ENCODE measurements at regions not wholly inside any gene's neighbourhood (a gene's known extent, or its start where the extent isn't known, plus 50 kb on each side); places are given as distances from the start of the nearest gene placed in this dataset.

DNA sequence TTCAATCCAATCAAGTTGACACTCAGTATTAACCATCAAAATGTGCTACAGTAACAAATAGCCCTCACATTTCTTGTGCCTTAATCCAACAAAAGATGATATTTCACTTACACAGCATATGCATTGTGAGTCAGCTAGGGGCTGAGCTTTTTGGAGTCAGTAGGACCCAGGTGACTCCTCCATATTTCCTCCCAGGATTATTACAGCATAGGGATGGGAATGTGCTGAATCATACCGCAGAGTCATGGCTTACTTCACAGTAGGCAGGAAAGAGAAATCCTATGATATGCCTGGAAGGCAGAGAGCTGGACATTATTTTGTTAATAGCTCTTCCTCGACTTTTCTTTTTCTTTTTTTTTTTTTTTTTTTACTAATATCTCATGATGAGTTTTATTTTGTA is 153.3 kb downstream of the TMEM182 start:
- no peak for DNase-seq
- no peaks in the 10 kb centered on the region for H3K27me3 ChIP-seq (ENCODE audit: control insufficient read depth in 1 of 2, insufficient read depth in 1 of 2, low read length in 2 of 2)
- whole genome bisulfite sequencing = no CpG with 5 or more reads among the region's 2 CpGs
- no peak overlapping the region for H2AFZ ChIP-seq (ENCODE audit: low read depth, low read length)
- no peak overlapping the region for H3K4ac ChIP-seq (ENCODE audit: low read depth in 1 of 2, low read length in 2 of 2)
- H3K14ac ChIP-seq (ENCODE audit: low read length in 2 of 2) = no peak overlapping the region
- no peak overlapping the region for H3K9ac ChIP-seq (ENCODE audit: low read length)
- H4K8ac ChIP-seq (ENCODE audit: low read length) = no peak overlapping the region
- no peak overlapping the region for H3K18ac ChIP-seq (ENCODE audit: low read depth in 1 of 2, low read length in 2 of 2)
- no peak overlapping the region for H2AK5ac ChIP-seq (ENCODE audit: low read length, severe bottlenecking)
- no peak overlapping the region for H2BK15ac ChIP-seq (ENCODE audit: low read depth, poor library complexity, severe bottlenecking)
- no peak overlapping the region for H2BK12ac ChIP-seq (ENCODE audit: low read length in 2 of 2)
- no peaks in the 10 kb centered on the region for H3K4me1 ChIP-seq (ENCODE audit: control insufficient read depth, insufficient read depth, low read depth, low read length)
- no peak overlapping the region for H3K27ac ChIP-seq (ENCODE audit: low read length, poor library complexity, severe bottlenecking)
- H4K91ac ChIP-seq (ENCODE audit: low read length) = no peak overlapping the region
- H2BK120ac ChIP-seq (ENCODE audit: low read depth, low read length) = no peak overlapping the region
- H3K36me3 ChIP-seq (ENCODE audit: control insufficient read depth in 1 of 2, insufficient read depth in 2 of 2, low read depth in 1 of 2, low read length in 2 of 2) = no peaks in the 10 kb centered on the region
- H3K4me2 ChIP-seq (ENCODE audit: low read length, poor library complexity, severe bottlenecking) = no peak overlapping the region
- no peaks in the 10 kb centered on the region for H3K79me1 ChIP-seq (replicated peaks; ENCODE audit: low read length, poor library complexity, severe bottlenecking)
- no peak overlapping the region for H2BK5ac ChIP-seq (ENCODE audit: low read depth, low read length, poor library complexity, severe bottlenecking)
- H3K4me3 ChIP-seq (ENCODE audit: insufficient read depth in 1 of 2, low read depth in 1 of 2, low read length in 2 of 2) = no peak overlapping the region
- no peaks in the 10 kb centered on the region for H3K9me3 ChIP-seq (ENCODE audit: control insufficient read depth, low read length)
- H3K23ac ChIP-seq (ENCODE audit: low read length in 2 of 2) = no peak overlapping the region

DNA sequence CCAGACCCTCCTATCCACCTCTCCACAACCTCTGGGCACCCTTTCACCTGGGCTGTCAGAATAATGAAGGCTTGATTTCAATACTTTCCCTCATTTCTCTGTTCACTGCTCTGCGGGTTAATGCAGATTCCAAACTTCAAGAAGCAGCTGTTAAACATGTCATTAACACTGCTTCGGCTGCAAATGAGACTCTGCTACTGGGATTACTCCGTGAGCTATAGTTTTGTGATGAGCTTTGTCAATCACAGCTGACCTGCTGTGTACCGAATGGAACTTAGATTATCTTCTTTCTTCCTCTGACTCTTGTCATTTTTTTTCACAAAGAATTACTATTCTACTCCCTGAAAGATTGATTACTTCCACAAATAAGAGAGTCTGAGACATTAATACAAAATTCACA is 160.5 kb downstream of the TMEM182 start:
- no peak overlapping the region for H3K18ac ChIP-seq (ENCODE audit: low read depth in 1 of 2, low read length in 2 of 2)
- H3K4me2 ChIP-seq (ENCODE audit: low read length, poor library complexity, severe bottlenecking) = no peak overlapping the region
- no peak overlapping the region for H2BK5ac ChIP-seq (ENCODE audit: low read depth, low read length, poor library complexity, severe bottlenecking)
- H3K4me3 ChIP-seq (ENCODE audit: insufficient read depth in 1 of 2, low read depth in 1 of 2, low read length in 2 of 2) = no peak overlapping the region
- 76% methylated on average over 4 of the region's 4 CpGs for WGBS
- DNase-seq = no peak
- no peak overlapping the region for H2AK5ac ChIP-seq (ENCODE audit: low read length, severe bottlenecking)
- H2BK15ac ChIP-seq (ENCODE audit: low read depth, poor library complexity, severe bottlenecking) = no peak overlapping the region
- no peak overlapping the region for H3K14ac ChIP-seq (ENCODE audit: low read length in 2 of 2)
- no peak overlapping the region for H4K8ac ChIP-seq (ENCODE audit: low read length)
- H3K23ac ChIP-seq (ENCODE audit: low read length in 2 of 2) = no peak overlapping the region
- no peaks in the 10 kb centered on the region for H3K9me3 ChIP-seq (ENCODE audit: control insufficient read depth, low read length)
- H2AFZ ChIP-seq (ENCODE audit: low read depth, low read length) = no peak overlapping the region
- no peak overlapping the region for H2BK120ac ChIP-seq (ENCODE audit: low read depth, low read length)
- H2BK12ac ChIP-seq (ENCODE audit: low read length in 2 of 2) = no peak overlapping the region
- H4K91ac ChIP-seq (ENCODE audit: low read length) = no peak overlapping the region
- no peaks in the 10 kb centered on the region for H3K79me1 ChIP-seq (replicated peaks; ENCODE audit: low read length, poor library complexity, severe bottlenecking)
- H3K4me1 ChIP-seq (ENCODE audit: control insufficient read depth, insufficient read depth, low read depth, low read length) = no peaks in the 10 kb centered on the region
- no peak overlapping the region for H3K4ac ChIP-seq (ENCODE audit: low read depth in 1 of 2, low read length in 2 of 2)
- no peak overlapping the region for H3K9ac ChIP-seq (ENCODE audit: low read length)
- no peaks in the 10 kb centered on the region for H3K36me3 ChIP-seq (ENCODE audit: control insufficient read depth in 1 of 2, insufficient read depth in 2 of 2, low read depth in 1 of 2, low read length in 2 of 2)
- H3K27ac ChIP-seq (ENCODE audit: low read length, poor library complexity, severe bottlenecking) = no peak overlapping the region
- H3K27me3 ChIP-seq (ENCODE audit: control insufficient read depth in 1 of 2, insufficient read depth in 1 of 2, low read length in 2 of 2) = no peaks in the 10 kb centered on the region

DNA sequence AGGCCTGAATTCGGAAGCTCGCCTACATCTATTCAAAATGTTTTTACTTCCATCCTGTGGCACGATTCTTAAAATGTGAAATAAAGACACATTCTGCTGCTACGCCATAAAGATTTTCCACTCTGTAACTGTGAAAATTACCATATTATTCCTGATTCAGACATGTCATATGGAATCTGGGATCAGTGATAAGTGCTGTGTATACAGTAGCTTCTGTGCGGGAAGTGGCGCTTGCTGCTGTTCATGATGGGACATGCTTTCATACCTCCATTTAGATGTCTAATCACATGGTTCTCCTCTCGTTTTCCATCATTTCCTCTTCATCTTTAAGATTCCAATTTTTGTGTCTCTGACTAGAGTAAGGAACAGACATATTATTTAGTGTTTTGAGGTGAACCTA is 163.2 kb downstream of the TMEM182 start:
- no peak overlapping the region for H3K14ac ChIP-seq (ENCODE audit: low read length in 2 of 2)
- H2AFZ ChIP-seq (ENCODE audit: low read depth, low read length) = no peak overlapping the region
- H2BK120ac ChIP-seq (ENCODE audit: low read depth, low read length) = no peak overlapping the region
- no peak overlapping the region for H3K27ac ChIP-seq (ENCODE audit: low read length, poor library complexity, severe bottlenecking)
- H4K8ac ChIP-seq (ENCODE audit: low read length) = no peak overlapping the region
- no peak overlapping the region for H4K91ac ChIP-seq (ENCODE audit: low read length)
- no peak overlapping the region for H3K9ac ChIP-seq (ENCODE audit: low read length)
- no peak overlapping the region for H3K4me3 ChIP-seq (ENCODE audit: insufficient read depth in 1 of 2, low read depth in 1 of 2, low read length in 2 of 2)
- H3K4me2 ChIP-seq (ENCODE audit: low read length, poor library complexity, severe bottlenecking) = no peak overlapping the region
- no peak overlapping the region for H3K4ac ChIP-seq (ENCODE audit: low read depth in 1 of 2, low read length in 2 of 2)
- H3K18ac ChIP-seq (ENCODE audit: low read depth in 1 of 2, low read length in 2 of 2) = no peak overlapping the region
- DNase-seq = no peak
- no peak overlapping the region for H3K23ac ChIP-seq (ENCODE audit: low read length in 2 of 2)
- no peak overlapping the region for H2BK15ac ChIP-seq (ENCODE audit: low read depth, poor library complexity, severe bottlenecking)
- no peaks in the 10 kb centered on the region for H3K4me1 ChIP-seq (ENCODE audit: control insufficient read depth, insufficient read depth, low read depth, low read length)
- H3K36me3 ChIP-seq (ENCODE audit: control insufficient read depth in 1 of 2, insufficient read depth in 2 of 2, low read depth in 1 of 2, low read length in 2 of 2) = no peaks in the 10 kb centered on the region
- 85% methylated on average over 5 of the region's 7 CpGs for WGBS
- no peak overlapping the region for H2BK5ac ChIP-seq (ENCODE audit: low read depth, low read length, poor library complexity, severe bottlenecking)
- H3K79me1 ChIP-seq (replicated peaks; ENCODE audit: low read length, poor library complexity, severe bottlenecking) = no peaks in the 10 kb centered on the region
- no peak overlapping the region for H2BK12ac ChIP-seq (ENCODE audit: low read length in 2 of 2)
- no peaks in the 10 kb centered on the region for H3K27me3 ChIP-seq (ENCODE audit: control insufficient read depth in 1 of 2, insufficient read depth in 1 of 2, low read length in 2 of 2)
- no peaks in the 10 kb centered on the region for H3K9me3 ChIP-seq (ENCODE audit: control insufficient read depth, low read length)
- H2AK5ac ChIP-seq (ENCODE audit: low read length, severe bottlenecking) = no peak overlapping the region

DNA sequence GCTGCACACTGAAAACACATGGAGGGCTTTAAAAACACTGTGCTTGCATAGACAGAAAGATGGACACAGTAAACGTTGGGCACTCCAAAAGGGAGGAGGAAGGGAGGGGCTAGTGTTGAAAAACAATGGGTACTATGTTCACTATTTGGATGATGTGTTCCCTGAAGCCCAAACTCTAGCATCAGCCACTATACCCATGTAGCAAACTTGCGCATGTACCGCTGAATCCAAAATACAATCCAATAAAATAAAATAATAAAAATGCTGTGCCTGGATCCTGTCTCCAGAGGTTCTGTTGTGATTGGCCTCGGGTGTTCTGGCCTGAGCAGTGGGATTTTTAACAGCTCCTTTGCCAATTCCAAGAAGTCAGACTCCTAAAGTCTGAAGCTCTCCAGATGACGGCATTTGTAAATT is 166.0 kb downstream of the TMEM182 start:
- H3K27ac ChIP-seq (ENCODE audit: low read length, poor library complexity, severe bottlenecking) = no peak overlapping the region
- WGBS = 52% methylated on average over 3 of the region's 5 CpGs
- H3K23ac ChIP-seq (ENCODE audit: low read length in 2 of 2) = no peak overlapping the region
- no peaks in the 10 kb centered on the region for H3K27me3 ChIP-seq (ENCODE audit: control insufficient read depth in 1 of 2, insufficient read depth in 1 of 2, low read length in 2 of 2)
- no peak overlapping the region for H3K9ac ChIP-seq (ENCODE audit: low read length)
- no peak overlapping the region for H2BK12ac ChIP-seq (ENCODE audit: low read length in 2 of 2)
- H3K4me1 ChIP-seq (ENCODE audit: control insufficient read depth, insufficient read depth, low read depth, low read length) = no peaks in the 10 kb centered on the region
- DNase-seq = no peak
- no peak overlapping the region for H3K4me2 ChIP-seq (ENCODE audit: low read length, poor library complexity, severe bottlenecking)
- no peak overlapping the region for H2BK15ac ChIP-seq (ENCODE audit: low read depth, poor library complexity, severe bottlenecking)
- no peak overlapping the region for H2AFZ ChIP-seq (ENCODE audit: low read depth, low read length)
- H3K4ac ChIP-seq (ENCODE audit: low read depth in 1 of 2, low read length in 2 of 2) = no peak overlapping the region
- H2BK5ac ChIP-seq (ENCODE audit: low read depth, low read length, poor library complexity, severe bottlenecking) = no peak overlapping the region
- H3K9me3 ChIP-seq (ENCODE audit: control insufficient read depth, low read length) = no peaks in the 10 kb centered on the region
- H3K79me1 ChIP-seq (replicated peaks; ENCODE audit: low read length, poor library complexity, severe bottlenecking) = no peaks in the 10 kb centered on the region
- no peaks in the 10 kb centered on the region for H3K36me3 ChIP-seq (ENCODE audit: control insufficient read depth in 1 of 2, insufficient read depth in 2 of 2, low read depth in 1 of 2, low read length in 2 of 2)
- no peak overlapping the region for H3K18ac ChIP-seq (ENCODE audit: low read depth in 1 of 2, low read length in 2 of 2)
- H4K8ac ChIP-seq (ENCODE audit: low read length) = no peak overlapping the region
- no peak overlapping the region for H2BK120ac ChIP-seq (ENCODE audit: low read depth, low read length)
- H3K14ac ChIP-seq (ENCODE audit: low read length in 2 of 2) = no peak overlapping the region
- no peak overlapping the region for H2AK5ac ChIP-seq (ENCODE audit: low read length, severe bottlenecking)
- H3K4me3 ChIP-seq (ENCODE audit: insufficient read depth in 1 of 2, low read depth in 1 of 2, low read length in 2 of 2) = no peak overlapping the region
- H4K91ac ChIP-seq (ENCODE audit: low read length) = no peak overlapping the region
